NCI-H1417 (cell line): ENCODE measurements at regions not wholly inside any gene's neighbourhood (a gene's known extent, or its start where the extent isn't known, plus 50 kb on each side); places are given as distances from the start of the nearest gene placed in this dataset.
"Not testable (repeated sequence)": the region's sequence is repeated elsewhere in the genome, so short reads cannot be mapped to it uniquely, and the experiment has no call there.

ENCODE experiments used
- DNase-seq, 3 experiments: peaks; one replicate each; lab custom pipeline; 2025; lab: John Stamatoyannopoulos, UW

GRCh38 chr9:21597284-21597683, 115.2 kb upstream of the IFNE start:
- DNase-seq = no peak

DNA sequence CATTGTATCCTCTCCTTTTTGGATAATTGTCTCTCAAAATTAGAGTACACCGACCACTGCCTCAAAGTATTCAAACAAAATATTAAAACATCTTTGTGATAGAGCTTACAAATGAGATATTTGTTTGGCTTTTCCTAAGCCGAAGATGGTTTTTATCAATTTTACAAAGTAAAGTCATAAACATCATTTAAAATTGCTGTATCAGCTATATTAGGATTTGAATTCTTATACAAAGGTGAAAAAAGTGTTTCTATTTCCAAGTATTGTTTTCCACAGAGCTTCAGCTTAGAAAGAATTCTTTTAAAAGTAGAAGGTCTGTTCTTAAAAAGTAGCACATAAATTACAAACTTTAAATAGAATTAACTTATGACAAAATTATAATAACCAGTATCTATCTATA, 116.6 kb upstream of the IFNE start:
- DNase-seq = no peak

GRCh38 chr9:21605489-21605931, 123.4 kb upstream of the IFNE start:
- no peak for DNase-seq

DNA sequence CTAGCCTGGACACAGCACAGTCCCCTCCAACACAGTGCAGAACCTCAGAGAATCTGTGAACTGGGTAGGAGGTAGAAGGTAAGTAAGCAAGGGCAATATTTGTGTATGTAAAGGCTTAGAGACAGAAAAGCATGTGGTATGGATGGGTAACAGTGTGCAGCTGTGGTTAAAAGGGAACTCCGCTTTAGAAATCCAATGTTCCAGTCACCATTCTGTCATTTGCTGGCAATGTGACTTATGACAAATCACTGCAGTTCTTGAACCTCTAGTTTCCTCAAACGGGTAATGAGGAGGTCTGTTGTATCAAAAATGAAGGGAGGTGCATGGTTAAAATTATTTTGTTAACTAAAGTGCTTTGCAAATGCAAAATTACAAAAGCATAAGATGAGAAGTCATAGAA, 125.5 kb upstream of the IFNE start:
- DNase-seq = no peak

DNA sequence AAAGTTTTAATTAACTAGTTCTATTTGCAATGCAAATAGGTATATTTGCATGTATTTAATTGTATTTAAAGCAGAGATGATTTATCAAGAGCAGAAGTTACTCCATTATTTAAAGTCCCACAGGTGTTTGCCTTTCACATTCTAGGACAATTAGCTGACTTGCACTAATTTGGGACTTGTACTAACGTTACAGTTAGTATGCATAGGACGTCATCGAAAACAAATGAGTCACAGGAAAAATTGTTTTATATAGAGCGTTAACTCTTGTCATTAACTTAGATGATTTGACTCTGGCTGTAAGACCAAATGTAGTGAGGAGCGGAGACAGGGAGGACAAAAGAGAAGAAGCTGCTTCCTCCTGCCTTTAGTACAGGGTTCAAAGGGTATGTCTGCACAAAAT, 126.1 kb upstream of the IFNE start:
- DNase-seq = no peak

- no peak for DNase-seq
These were observed 127.4 kb upstream of the IFNE start for GRCh38 chr9:21609506-21609905.

DNA sequence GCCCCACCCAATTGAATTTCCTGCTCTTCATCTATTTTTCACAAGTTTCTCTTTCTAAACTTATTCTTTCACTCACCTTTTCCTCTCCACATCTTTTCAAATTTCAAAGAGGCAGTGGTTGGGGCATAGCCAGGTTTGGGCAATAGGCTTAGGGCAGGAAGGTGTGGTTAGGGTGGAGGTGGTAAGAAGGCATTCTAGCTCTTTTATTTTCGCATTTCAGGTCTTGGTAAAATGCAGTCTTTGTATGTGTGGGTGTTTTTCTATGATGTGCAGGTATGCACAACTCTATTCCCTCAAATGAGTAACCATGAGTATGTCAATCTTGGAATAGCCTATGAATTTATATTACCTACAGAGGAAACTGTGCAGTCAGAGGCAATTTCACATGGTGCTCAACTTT, 129.8 kb upstream of the IFNE start:
- DNase-seq = no peak

- DNase-seq = no peak
These were observed 132.9 kb upstream of the IFNE start for GRCh38 chr9:21615018-21615417.

DNA sequence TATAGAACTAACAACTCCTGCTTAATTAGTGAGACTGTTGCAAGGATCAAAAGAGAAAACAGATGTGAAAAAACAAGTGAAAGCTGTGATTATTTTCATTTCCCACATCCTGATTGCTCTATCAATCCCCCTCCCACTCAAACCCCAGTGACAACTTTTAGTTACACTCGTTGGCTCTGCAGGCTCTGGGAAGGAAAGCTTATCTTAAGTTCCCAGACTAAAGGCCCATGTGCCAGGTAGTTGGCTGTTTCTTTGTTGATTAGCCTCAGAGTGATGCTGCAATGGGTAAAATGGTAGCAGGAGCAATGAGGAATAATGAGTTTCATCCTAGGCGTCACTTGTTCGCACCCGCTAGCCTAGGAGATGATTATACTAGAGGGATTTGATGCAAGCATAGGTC, 133.3 kb upstream of the IFNE start:
- no peak for DNase-seq

- no peak for DNase-seq
These were observed 134.1 kb upstream of the IFNE start for GRCh38 chr9:21616082-21616778.

GRCh38 chr9:21624675-21625644, 142.8 kb upstream of the IFNE start:
- DNase-seq = peak in 1 of 3 experiments; percentile 78

DNA sequence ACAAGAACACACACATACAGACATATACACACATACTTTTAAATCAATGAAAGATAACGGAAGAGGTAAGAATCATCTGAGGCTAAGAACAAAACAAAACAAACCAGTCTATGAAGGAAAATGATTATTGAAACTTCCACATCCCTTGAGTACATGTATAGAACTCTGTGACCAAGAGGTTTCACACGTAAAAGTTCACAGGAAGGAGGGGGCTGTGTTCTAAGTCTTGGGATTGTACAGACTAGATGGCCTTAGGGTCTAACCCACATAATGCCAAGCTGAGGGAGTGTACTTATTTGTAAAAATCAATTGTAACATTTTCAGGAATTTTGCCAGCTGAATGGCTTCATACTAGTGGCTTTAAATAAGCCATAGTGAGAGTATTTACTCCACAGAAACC, 144.4 kb upstream of the IFNE start:
- no peak for DNase-seq

GRCh38 chr9:21628954-21629353, 146.8 kb upstream of the IFNE start:
- not testable (repeated sequence) for DNase-seq

DNA sequence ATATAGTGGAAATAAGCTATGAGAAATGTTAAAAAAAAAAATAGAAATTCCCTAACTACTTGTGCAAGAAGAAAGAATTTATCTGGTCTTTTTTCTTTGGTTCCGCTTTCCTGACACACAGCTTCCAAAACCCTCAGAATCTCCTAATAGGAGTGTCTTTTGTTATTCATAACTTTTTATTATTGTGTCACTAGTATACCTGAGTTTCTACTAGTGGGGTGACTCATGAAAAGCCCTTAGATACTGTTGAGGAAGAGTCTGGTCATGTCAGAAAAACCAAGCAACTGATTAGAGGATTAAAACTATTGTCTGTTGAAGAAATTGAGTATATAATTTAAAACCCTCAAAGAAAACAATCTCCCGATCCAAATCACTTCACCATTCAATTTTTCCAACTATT, 152.8 kb upstream of the IFNE start:
- no peak for DNase-seq

DNA sequence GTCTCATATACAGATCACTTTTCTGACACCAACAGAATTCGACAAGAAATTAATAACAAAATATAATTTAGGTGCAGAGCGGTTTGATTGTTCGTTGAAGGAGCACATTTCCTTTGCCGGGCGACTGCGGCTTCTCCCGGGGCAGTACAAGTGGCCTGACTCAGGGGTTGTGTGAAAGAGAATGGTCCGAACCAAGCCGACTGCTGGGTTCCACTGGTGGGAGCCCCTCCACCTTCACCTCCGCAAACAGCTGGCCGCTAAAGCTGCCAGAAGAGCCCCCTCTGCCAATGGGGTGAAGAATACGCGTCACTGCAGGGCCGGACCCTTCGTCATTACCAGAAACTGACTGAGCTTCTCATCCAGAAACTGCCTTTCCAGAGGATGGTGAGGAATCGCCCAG, 156.0 kb upstream of the IFNE start:
- no peak for DNase-seq

DNA sequence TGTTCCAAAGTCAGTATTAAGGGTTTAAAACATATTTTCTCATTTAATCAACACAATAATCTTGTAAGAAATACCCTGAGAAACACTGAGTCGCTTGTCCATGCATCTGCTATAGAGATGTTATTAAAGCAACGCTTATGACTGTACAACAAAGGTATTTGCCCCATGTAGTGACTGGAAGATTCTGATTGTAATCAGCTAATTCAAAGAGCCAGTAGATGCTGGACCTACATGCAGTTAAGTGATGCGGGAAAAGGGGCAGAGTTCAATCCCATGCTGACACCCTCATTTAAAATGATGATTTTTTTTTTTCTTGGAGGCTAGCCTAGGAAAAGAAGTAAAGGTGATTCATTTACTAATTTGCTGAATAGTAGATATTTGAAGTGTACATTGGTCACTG, 149.3 kb upstream of the MTAP start:
- no peak for DNase-seq

DNA sequence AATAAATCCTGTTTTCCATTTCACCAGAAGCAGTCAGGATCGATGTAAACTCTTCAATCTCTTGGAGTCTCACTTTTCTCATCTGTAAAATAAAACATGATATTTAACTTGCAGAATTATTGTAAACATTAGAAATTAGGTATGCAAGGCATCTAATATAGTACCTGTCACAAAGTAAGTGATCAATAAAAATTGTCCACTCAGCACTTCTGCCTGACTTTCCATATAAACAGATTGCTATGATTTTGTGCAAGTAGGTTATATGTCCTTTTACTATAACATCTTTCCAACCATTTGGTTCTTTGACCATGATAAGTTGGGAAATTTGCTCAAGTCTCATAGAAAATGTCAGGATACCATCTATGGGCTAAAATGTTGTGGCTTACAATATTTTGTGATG, 148.8 kb upstream of the MTAP start:
- DNase-seq = no peak

DNA sequence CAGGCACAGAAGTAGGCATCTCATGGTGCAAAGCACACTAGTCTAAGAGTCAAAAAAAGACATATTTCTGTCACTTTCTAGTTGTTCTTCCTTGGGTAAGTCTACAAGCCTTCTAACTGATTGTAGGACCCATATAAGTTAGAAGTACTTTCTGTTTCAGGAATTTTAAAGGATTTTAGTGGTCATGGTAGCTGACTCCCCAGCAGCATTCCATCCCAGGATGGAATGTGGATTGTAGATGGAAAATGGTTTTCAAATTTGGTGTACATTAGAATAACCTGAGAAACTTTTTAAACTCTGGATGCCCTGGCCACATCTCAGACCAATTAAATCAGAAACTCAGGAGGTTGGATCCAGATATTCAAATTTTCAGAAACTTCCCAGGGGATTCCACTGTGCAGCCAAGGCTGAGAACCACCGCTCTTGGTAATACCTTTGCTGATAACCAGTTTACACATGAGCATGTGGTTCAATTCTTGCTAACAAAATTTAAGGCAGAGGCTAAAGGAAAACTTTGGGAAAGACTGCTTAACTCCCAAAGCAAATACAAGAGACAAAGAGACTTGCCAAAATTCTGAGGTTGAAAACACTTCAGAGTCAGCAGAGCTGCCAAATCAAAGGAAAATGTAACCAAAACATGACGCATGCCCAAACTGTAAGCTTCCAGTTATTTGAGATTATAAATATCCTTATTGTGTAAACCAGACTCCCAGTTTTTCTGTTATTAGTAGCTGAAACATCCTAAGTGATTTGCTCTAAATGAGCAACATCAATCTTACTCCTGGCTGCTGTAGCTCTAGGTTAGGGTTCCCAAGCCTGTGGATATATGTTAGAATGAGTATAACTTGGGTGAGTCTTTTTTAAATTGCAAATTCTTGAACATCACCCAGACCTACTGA, 145.4 kb upstream of the MTAP start:
- no peak for DNase-seq

GRCh38 chr9:21657966-21658667, 144.3 kb upstream of the MTAP start:
- peak in 1 of 3 experiments; percentile 15 for DNase-seq

DNA sequence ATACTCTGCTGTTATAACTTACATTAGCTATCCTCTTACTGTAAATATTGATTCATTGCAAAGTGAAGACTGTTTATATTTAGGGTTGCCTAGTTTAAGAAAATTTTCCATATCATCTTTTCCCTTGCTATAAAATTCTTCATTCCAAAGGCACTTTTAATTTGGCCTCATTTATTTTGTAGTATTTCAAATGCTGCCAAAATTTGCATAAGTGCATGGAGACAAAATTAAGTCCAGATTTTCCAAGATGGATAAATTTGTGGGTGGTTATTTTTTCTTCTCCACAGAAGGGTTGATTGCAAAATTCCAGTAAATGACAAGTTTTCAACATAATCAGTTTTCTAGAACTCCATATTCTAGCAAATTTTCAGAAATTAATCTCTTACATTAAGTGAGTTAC, 141.5 kb upstream of the MTAP start:
- DNase-seq = no peak

GRCh38 chr9:21661626-21662025, 140.8 kb upstream of the MTAP start:
- DNase-seq = no peak

DNA sequence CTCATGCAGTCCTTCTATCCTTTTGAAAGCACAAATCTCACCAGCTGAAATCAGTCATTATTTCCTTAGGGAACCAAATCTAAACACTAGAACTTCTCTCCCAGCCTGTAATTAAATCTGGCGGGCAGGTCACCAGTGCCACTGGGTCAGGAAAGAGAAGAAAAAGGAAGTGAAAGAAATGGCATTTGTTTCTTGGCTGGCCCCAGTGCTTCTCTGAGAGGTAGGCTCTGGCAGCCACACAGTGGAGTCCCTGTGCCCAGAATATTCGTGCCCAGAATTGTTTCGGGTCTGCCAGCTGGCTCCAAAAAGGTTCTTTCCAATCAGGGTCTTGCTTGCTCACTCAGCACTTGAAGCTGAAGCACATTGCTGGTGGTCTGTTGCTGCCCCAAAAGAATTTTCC, 133.9 kb upstream of the MTAP start:
- no peak for DNase-seq
